WTC11 (cell line): ENCODE measurements at regions not wholly inside any gene's neighbourhood (a gene's known extent, or its start where the extent isn't known, plus 50 kb on each side); places are given as distances from the start of the nearest gene placed in this dataset.

Experiments
- IRF1 ChIP-seq: sonication (generic); formaldehyde crosslinking; IDR thresholded peaks from 2 replicates; pipeline ENCODE4 v1.8.0; 2023; ENCODE audit warnings: missing genetic modification reagents
- TP53 ChIP-seq: sonication (generic); formaldehyde crosslinking; IDR thresholded peaks from 2 replicates; pipeline ENCODE4 v1.8.1; 2023; ENCODE audit warnings: mild to moderate bottlenecking, missing genetic modification reagents
- ZNF121 ChIP-seq: sonication (generic); formaldehyde crosslinking; IDR thresholded peaks from 2 replicates; pipeline ENCODE4 v1.8.0; 2023; ENCODE audit warnings: missing genetic modification reagents
- TF ChIP-seq, protein P1 (sequence below): fragments of 200-600 bp; IDR thresholded peaks from 2 replicates; pipeline ENCODE4 v1.8.0; 2022; ENCODE audit warnings: antibody characterized with exemption
- TF ChIP-seq, protein P2 (sequence below): sonication (generic); formaldehyde crosslinking; conservative IDR thresholded peaks from 2 replicates; pipeline ENCODE4 v1.8.1; 2022; ENCODE audit warnings: mild to moderate bottlenecking, missing genetic modification reagents
- TF ChIP-seq, protein P3 (sequence below): sonication (generic); formaldehyde crosslinking; IDR thresholded peaks from 2 replicates; pipeline ENCODE4 v1.8.1; 2023; ENCODE audit warnings: mild to moderate bottlenecking, missing genetic modification reagents, moderate library complexity
- TF ChIP-seq, protein P4 (sequence below): sonication (generic); formaldehyde crosslinking; IDR thresholded peaks from 2 replicates; pipeline ENCODE4 v1.8.0; 2022; ENCODE audit warnings: mild to moderate bottlenecking, missing genetic modification reagents

DNA sequence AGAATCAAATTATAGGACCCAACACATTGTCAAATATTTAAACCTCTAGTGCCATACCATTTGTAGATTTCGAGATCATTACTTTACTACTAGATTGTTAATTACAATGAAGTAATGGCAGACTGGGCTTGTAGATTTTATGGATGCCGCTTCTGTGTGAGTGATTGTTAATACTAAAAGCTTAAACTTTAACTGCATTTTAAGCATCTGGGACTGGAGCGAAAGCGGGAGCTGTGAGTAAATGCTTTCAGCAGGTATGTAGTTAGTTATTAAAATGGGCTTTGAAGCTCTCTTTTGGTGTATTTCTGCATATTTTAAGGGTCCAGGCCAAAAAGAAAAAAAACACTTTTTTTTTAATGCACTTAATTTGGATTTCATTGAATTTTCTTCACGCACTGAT, 519.3 kb downstream of the MED13L start:
- TF ChIP-seq TP53 (CRISPR knock-in tag) = no peak
- TF ChIP-seq, protein P1, sequence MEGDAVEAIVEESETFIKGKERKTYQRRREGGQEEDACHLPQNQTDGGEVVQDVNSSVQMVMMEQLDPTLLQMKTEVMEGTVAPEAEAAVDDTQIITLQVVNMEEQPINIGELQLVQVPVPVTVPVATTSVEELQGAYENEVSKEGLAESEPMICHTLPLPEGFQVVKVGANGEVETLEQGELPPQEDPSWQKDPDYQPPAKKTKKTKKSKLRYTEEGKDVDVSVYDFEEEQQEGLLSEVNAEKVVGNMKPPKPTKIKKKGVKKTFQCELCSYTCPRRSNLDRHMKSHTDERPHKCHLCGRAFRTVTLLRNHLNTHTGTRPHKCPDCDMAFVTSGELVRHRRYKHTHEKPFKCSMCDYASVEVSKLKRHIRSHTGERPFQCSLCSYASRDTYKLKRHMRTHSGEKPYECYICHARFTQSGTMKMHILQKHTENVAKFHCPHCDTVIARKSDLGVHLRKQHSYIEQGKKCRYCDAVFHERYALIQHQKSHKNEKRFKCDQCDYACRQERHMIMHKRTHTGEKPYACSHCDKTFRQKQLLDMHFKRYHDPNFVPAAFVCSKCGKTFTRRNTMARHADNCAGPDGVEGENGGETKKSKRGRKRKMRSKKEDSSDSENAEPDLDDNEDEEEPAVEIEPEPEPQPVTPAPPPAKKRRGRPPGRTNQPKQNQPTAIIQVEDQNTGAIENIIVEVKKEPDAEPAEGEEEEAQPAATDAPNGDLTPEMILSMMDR = no peak
- TF ChIP-seq, protein P2, sequence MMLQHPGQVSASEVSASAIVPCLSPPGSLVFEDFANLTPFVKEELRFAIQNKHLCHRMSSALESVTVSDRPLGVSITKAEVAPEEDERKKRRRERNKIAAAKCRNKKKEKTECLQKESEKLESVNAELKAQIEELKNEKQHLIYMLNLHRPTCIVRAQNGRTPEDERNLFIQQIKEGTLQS (CRISPR knock-in tag) = no peak
- TF ChIP-seq IRF1 (CRISPR knock-in tag) = no peak
- no peak for TF ChIP-seq ZNF121
- TF ChIP-seq, protein P3, sequence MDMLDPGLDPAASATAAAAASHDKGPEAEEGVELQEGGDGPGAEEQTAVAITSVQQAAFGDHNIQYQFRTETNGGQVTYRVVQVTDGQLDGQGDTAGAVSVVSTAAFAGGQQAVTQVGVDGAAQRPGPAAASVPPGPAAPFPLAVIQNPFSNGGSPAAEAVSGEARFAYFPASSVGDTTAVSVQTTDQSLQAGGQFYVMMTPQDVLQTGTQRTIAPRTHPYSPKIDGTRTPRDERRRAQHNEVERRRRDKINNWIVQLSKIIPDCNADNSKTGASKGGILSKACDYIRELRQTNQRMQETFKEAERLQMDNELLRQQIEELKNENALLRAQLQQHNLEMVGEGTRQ = no peak
- TF ChIP-seq, protein P4, sequence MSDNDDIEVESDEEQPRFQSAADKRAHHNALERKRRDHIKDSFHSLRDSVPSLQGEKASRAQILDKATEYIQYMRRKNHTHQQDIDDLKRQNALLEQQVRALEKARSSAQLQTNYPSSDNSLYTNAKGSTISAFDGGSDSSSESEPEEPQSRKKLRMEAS (CRISPR knock-in tag) = no peak
